ENCODE measurements at regions not wholly inside any gene's neighbourhood (a gene's known extent, or its start where the extent isn't known, plus 50 kb on each side); places are given as distances from the start of the nearest gene placed in this dataset.

DNA sequence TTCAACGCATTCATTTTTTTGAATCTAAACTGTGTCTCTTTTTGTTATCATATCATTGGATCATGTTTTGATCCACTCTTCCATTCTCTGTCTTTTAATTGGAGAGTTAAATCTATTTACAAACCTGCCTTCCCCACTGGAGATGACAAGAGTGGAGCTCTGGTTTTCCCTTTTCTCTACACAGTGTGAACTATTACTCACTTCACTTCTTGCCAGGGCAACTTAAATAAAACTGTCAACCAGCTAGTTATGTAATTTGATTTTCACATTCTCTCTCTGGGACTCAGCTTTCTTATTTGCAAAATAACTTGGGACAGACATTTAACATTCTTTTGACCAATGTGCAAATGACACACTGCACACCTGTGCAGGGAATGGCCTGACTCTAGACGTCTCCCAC lies 230.8 kb upstream of the CST7 start:
- no peak for DNase-seq

- DNase-seq, result no peak
Measured at GRCh38 chr20:24718696-24719095, 230.4 kb upstream of the CST7 start.

GRCh38 chr20:24720957-24721356 lies 228.1 kb upstream of the CST7 start:
- DNase-seq, result no peak

DNA sequence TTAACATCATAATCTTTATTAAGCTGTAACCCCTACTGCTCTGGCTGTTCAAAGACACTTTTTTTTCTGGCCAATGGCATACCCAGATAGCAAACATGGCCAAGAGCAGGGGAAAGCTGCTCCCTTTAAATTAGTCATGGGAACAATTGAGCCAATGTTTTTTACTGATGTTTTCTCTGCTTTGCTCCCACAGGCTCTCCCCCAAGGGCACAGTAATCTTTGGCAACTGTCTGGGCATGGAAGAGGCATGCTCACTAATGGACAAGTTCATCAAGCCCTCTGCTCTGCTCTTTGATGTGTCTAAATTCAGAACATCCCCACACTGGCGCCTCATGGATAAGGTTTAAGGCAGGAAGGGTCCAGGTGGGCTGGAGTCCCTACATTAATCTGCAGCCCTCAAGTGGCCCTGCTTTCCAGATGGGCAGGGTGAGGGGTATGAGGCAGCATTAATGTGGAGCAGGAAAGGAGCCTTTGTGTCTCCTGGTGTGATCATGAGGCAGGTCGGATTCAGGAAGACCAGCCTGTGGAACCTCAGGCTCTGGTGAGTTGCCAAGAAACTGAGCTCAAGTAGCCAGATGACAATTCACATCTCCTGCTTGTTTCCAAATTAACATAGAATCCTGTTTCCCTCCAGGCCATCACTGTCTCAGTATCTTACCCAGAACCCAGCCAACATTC lies 227.0 kb upstream of the CST7 start:
- DNase-seq, result no peak

DNA sequence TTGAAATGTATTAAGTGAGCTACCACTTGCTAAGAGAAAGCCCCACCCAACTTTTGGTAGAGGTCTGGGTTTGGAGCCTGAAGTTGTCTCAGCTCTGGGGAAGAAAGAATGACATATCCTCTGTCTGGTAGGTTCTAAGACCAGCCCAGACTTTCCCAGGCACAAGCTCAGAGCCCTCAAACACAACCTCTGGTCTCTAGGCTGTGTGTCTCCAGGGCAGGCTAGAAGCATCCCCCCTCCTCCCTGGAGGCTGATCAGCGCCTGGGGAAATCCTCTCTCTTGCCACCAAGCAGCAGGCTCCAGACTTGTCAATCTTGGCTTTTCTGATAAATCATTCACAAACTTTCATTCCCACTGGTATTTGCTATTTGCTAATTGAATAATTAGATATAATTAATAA lies 226.5 kb upstream of the CST7 start:
- DNase-seq, result no peak

DNA sequence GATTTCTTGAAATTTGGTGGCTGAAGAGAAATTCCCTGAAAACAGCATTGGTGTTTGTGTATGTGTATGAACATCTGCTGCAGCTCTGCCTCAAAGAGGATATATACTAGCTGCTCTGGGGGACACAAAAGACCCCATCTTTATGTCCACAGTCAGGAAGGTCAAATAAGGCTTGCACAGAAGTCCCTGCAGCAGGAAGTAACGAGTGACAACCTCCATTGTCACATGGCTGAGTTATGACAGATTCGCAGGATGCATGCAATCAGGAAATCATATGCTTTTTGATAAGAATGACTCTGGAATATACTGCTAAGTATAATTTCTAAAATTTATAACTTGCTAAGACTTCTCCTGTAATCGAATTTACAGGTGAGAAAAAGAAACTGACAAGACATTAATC lies 225.9 kb upstream of the CST7 start:
- no peak for DNase-seq

DNA sequence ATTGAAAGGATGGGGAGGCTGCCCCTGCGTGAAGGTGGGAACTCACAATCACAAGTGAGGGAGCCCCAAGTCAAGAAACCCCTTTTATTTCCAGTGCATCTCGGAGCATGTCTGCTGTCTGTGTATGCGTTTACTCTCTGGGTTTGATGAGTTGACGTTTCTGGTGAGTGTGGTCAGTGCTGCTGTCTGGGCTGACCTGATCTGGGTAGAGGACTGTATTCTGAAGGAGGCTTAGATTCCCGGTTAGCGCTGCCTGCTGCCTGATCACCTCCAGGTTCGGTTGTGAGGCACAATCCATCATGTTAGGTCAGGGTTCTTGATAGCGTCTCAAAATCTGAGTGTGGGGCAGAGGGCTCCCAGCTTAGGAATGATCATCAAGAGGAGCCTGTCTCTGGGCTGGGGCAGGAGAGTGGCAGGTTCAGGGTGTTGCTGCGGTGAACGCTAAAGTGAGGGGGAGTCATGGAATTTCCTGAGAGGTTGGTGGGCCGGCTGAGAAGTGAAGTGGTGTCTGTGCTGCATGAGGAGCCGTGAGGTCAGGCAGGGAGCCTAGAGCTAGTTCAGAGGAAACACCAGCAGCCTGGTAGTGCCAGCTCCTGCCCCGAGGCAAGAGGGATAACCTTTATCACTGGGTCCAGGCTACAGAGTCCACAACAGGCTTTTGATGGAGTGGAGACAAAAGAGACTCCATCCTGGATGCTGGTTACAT lies 225.3 kb upstream of the CST7 start:
- no peak for DNase-seq

GRCh38 chr20:24724982-24725533 lies 224.0 kb upstream of the CST7 start:
- DNase-seq, result no peak

DNA sequence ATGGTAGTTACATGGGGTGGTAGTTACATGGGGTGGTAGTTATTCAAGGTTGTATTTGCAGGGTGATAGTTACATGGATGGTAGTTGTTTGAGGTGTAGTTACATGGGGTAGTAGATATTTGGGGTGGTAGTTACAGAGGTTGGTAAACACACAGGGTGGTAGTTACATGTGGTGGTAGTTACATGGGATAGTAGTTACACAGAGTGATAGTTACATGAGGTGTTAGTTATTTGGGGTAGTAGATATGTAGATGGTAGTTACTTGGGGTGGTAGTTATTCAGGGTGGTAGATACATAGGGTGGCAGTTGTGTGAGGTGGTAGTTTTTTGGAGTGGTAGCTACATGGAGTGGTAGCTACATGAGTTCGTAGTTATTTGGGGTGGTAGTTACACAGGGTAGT lies 221.3 kb upstream of the CST7 start:
- DNase-seq, result no peak

DNA sequence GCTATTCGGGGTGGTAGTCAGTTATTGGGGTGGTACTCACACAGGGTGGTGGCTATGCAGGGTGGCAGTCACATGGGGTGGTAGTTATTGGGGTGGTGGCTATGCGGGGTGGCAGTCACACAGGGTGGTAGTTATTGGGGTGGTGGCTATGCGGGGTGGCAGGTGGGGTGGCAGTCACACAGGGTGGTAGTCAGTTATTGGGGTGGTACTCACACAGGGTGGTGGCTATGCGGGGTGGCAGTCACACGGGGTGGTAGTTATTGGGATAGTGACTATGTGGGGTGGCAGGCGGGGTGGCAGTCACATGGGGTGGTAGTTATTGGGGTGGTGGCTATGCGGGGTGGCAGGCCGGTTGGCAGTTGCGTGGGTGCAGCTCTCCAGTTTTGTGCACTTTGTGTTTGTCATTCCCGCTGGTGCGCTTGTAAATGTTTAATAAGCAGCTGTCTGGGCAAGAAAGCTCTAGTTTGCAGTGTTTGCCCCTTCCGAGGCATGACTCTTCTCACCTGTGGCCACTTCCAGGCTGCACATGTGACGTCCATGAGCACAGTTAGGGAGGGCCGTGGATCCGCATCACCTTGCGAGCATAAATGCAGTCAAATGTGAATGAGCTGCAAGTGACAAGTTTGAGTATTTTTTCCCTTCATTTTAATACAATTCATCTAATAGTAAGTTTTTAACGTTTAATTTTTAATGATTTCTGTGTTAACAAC lies 219.0 kb upstream of the CST7 start:
- DNase-seq, result no peak

GRCh38 chr20:24730750-24731149 lies 218.3 kb upstream of the CST7 start:
- no peak for DNase-seq

GRCh38 chr20:24731312-24731711 lies 217.8 kb upstream of the CST7 start:
- no peak for DNase-seq

DNA sequence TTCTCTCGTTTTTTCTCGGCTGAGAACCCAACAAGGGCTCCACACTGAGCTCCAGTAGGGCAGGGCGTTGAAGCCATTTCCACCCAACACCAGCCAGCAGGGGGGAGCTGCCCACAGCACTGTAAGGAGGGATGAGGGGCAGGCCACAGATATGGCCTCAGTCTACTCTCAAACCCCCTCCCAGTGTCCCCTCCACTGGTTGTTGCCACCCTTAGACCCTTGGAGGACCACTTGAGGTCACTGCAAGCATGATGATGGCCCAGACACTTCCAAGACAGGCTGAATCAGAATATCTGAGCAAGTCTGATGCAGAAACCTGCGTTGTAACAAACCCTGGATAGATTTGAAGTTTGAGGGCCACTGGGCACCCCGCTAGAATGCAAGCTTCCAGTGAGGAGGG lies 217.0 kb upstream of the CST7 start:
- DNase-seq, result no peak

- DNase-seq, result no peak
Measured at GRCh38 chr20:24732599-24732998, 216.5 kb upstream of the CST7 start.

DNA sequence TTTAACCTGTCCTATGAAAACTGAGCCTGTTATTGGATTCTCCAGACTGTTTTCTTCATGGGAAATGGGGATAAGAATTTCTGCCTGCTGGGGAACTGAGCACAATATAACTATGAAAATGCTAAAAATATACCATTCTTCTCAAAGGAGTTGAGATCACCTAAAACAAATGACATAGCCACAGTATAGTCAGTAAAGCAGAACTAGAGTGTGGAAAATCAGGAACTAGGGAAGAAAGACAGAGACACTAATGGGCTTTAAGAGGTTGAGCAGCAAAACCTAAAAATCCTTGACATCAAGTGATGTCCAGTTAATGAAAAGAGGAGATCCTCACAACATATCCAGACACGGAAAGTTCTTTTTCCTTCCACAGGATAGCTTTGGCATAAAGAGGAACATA lies 215.7 kb upstream of the CST7 start:
- DNase-seq, result no peak

DNA sequence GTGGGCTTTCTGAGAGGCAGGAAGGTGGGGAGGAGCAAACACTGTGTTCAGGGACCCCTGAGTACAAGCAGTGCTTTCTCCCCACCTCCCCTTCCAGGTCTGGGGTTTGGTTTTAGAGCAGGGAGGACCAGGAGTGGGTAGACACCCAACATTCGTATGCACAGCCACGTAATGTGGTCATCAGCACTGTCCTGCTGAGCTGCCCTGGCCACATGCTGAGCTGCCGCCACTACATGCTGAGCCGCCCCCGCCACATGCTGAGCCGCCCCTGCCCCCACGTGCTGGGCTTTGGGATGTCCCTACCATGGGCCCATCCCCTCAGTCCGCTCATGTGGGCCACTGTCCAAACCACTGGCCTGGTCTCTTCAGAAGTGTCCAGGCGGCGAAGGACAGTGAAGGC lies 214.9 kb upstream of the CST7 start:
- no peak for DNase-seq

GRCh38 chr20:24735263-24735662 lies 213.8 kb upstream of the CST7 start:
- no peak for DNase-seq

DNA sequence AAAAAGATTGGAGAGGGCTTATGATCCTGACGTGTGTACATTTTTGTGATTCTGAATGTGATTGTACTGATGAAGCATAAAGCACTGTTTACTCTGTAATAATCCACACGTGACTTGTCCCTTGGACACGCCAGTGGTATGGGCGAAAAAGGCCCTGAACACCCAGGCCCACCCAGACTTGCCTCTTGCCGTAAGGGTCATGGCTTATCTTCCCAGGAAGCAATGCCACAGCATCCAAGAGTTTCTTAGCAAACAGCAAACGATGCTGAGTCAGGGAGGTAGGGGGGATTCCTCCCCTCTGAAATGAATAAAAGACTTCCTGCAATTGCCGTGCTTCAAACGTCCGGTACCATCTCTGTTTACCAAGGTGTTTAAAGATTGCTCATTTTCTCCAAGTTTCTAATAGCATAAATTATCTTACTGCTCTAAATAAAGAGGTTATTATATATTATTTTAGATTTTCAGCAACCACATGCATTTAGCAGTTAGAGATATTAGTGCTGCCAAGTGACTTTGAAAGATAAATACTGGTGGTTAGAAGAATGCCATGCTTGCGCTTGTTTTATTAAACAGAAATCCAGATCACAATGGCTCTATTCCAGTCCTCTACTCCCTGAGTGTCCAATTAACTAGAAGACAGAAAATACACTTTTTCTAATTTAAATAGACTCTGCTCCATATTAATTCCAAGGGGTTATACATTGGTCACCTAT lies 212.8 kb upstream of the CST7 start:
- DNase-seq, result no peak

- no peak for DNase-seq
Measured at GRCh38 chr20:24736844-24737211, 212.2 kb upstream of the CST7 start.

DNA sequence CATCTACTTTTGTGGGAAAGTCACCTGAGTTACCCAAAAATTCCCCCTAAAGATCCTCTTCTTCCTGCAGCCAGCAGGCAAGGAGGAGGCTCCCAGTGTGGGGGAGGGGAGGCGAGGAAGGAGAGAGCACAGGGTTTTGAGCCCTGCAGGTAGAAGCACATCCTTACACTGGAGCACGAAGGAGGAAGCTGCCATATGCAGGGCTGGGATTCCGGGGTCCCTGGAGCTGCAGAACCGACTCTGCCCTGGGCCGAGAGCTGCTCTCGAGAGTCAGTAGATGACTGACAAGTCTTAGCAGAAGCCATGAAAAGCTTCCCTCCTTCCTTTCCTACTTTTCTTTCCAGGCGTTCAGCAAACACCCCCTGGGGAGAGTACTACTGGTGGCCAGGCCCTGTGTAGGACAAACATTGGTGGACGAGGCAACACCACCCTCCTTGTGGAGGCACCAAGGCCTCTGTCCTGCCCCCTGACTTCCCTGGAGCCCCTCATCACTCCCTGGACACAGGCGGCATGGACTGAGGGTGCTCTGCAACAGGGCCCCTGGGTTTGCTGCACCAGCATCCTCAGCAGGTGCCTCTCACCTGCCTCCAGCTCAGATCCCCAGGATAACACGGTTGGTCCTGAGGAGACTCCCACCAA lies 211.7 kb upstream of the CST7 start:
- DNase-seq, result no peak

GRCh38 chr20:24738058-24738775 lies 210.9 kb upstream of the CST7 start:
- no peak for DNase-seq

DNA sequence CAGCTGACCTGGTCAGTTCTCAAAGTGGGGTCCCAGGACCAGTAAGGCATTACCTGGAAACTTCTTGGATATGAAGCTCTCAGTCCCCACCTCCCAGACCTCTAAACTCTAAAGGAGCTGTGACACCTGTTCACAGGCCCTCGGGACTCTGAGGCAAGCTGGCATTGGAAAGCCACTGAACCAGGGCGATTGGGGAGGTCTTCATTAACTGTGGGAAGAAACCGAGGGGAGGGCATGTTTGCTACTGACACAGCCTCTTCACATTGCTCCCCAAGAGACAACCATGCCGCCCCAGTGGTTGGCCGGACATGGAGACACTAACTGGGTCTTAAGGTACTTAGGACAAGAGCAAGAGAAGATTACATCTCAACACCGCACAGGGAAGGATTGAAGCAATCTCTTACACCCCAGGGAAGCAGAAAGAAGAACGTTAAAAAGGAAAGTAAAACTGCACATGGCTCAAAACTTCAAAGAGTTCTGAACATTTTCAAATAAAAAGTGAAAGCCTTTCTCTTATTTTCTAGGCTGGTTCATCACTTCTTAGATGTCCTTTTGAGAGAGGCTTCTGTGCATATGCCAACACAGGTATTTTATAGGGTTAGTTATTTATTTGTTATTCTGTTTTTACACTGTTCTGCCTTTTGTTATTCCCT lies 210.0 kb upstream of the CST7 start:
- no peak for DNase-seq
